Osteoblast (primary cell): ENCODE measurements at regions not wholly inside any gene's neighbourhood (a gene's known extent, or its start where the extent isn't known, plus 50 kb on each side); places are given as distances from the start of the nearest gene placed in this dataset.

Source experiments
- DNase-seq: peaks from one replicate; pipeline ENCODE4 v3.0.0; 2011; ENCODE audit warnings: low spot score, mixed read lengths; ENCODE audit not compliant: insufficient read length; ENCODE audit errors: missing footprints
- H2AFZ ChIP-seq: 2 replicates; pipeline ENCODE4 v1.6.0; 2011; ENCODE audit warnings: mild to moderate bottlenecking, low read length
- H3K27ac ChIP-seq: 2 replicates; pipeline ENCODE4 v1.5.1; 2011; ENCODE audit warnings: mild to moderate bottlenecking, low read depth, low read length, moderate library complexity
- H3K27me3 ChIP-seq: 2 replicates; pipeline ENCODE4 v1.6.0; 2012; ENCODE audit warnings: mild to moderate bottlenecking, control low read depth, inconsistent platforms, low read length, moderate library complexity; ENCODE audit not compliant: insufficient read depth
- H3K36me3 ChIP-seq: 2 replicates; pipeline ENCODE4 v1.5.1; 2011; ENCODE audit warnings: mild to moderate bottlenecking, low read length, control low read depth, moderate library complexity; ENCODE audit not compliant: insufficient read depth
- H3K4me1 ChIP-seq: 2 replicates; pipeline ENCODE4 v1.5.1; 2011; ENCODE audit warnings: mild to moderate bottlenecking, low read length, control low read depth, moderate library complexity; ENCODE audit not compliant: insufficient read depth
- H3K4me2 ChIP-seq: 2 replicates; pipeline ENCODE4 v1.6.0; 2011; ENCODE audit warnings: mild to moderate bottlenecking, low read length; ENCODE audit not compliant: insufficient read depth
- H3K4me3 ChIP-seq: fragments of 200-600 bp; sonication (generic); 3 replicates; pipeline ENCODE4 v1.5.1; 2012; ENCODE audit warnings: mild to moderate bottlenecking, low read length, inconsistent platforms; ENCODE audit not compliant: insufficient read depth
- H3K79me2 ChIP-seq: 2 replicates; pipeline ENCODE4 v1.6.0; 2012; ENCODE audit warnings: mild to moderate bottlenecking, low read length, control low read depth, inconsistent platforms; ENCODE audit not compliant: insufficient read depth
- H3K9me3 ChIP-seq: 2 replicates; pipeline ENCODE4 v1.5.1; 2011; ENCODE audit warnings: low read depth, low read length, control low read depth
- H4K20me1 ChIP-seq: 2 replicates; pipeline ENCODE4 v1.6.0; 2012; ENCODE audit warnings: mild to moderate bottlenecking, low read length, control low read depth; ENCODE audit not compliant: insufficient read depth
- CTCF ChIP-seq: IDR thresholded peaks from 2 replicates; pipeline ENCODE4 v1.5.1; 2011; ENCODE audit warnings: mild to moderate bottlenecking, low read depth, low read length, moderate library complexity; ENCODE audit errors: extremely low read depth

- no peaks in the 10 kb centered on the region for H3K9me3 ChIP-seq
- no peak for TF ChIP-seq CTCF
- H3K27me3 ChIP-seq: no peaks in the 10 kb centered on the region
- H3K27ac ChIP-seq: no peak overlapping the region
- no peak overlapping the region for H3K4me2 ChIP-seq
- no peaks in the 10 kb centered on the region for H3K36me3 ChIP-seq
- H3K4me3 ChIP-seq: no peak overlapping the region
- H3K79me2 ChIP-seq: no peaks in the 10 kb centered on the region
- H4K20me1 ChIP-seq: no peaks in the 10 kb centered on the region
- H3K4me1 ChIP-seq: no peaks in the 10 kb centered on the region
- no peak overlapping the region for H2AFZ ChIP-seq
- DNase-seq: no peak
Observed at GRCh38 chr1:91600431-91601337, 100.0 kb downstream of the CDC7 start.

- H2AFZ ChIP-seq: peak overlapping the region; percentile 30
Observed at GRCh38 chr1:91601554-91602376, 101.1 kb downstream of the CDC7 start.

GRCh38 chr1:91603409-91603808 is 102.8 kb downstream of the CDC7 start:
- Histone ChIP-seq H2AFZ (no peak overlapping the region), H4K20me1 (no peaks in the 10 kb centered on the region), H3K79me2 (no peaks in the 10 kb centered on the region), H3K27me3 (no peaks in the 10 kb centered on the region), H3K27ac (no peak overlapping the region), H3K4me1 (no peaks in the 10 kb centered on the region), H3K4me2 (no peak overlapping the region), H3K36me3 (no peaks in the 10 kb centered on the region), H3K4me3 (no peak overlapping the region), H3K9me3 (no peaks in the 10 kb centered on the region)
- DNase-seq: no peak
- no peak for TF ChIP-seq CTCF

More at GRCh38 chr1:91601554-91602376, 101.1 kb downstream of the CDC7 start:
- no peaks in the 10 kb centered on the region for H4K20me1 ChIP-seq
- no peaks in the 10 kb centered on the region for H3K27me3 ChIP-seq
- H3K79me2 ChIP-seq: no peaks in the 10 kb centered on the region
- H3K4me3 ChIP-seq: no peak overlapping the region
- no peaks in the 10 kb centered on the region for H3K9me3 ChIP-seq
- no peak for DNase-seq
- no peak for TF ChIP-seq CTCF
- no peaks in the 10 kb centered on the region for H3K4me1 ChIP-seq
- H3K27ac ChIP-seq: no peak overlapping the region
- H3K36me3 ChIP-seq: no peaks in the 10 kb centered on the region
- no peak overlapping the region for H3K4me2 ChIP-seq

GRCh38 chr1:91604632-91605031 is 104.0 kb downstream of the CDC7 start:
- Histone ChIP-seq H2AFZ (peak overlapping the region; percentile 61), H3K36me3 (no peaks in the 10 kb centered on the region), H3K27me3 (no peaks in the 10 kb centered on the region), H4K20me1 (no peaks in the 10 kb centered on the region), H3K4me2 (no peak overlapping the region), H3K79me2 (no peaks in the 10 kb centered on the region), H3K4me3 (no peak overlapping the region), H3K9me3 (no peaks in the 10 kb centered on the region), H3K27ac (no peak overlapping the region), H3K4me1 (peaks cover 10% of the 10 kb centered on the region)
- TF ChIP-seq CTCF: no peak
- no peak for DNase-seq
